PC-3 (cell line): ENCODE measurements at regions not wholly inside any gene's neighbourhood (a gene's known extent, or its start where the extent isn't known, plus 50 kb on each side); places are given as distances from the start of the nearest gene placed in this dataset.

Experiments
- CTCF ChIP-seq: fragments of 300-600 bp; sonication (generic); conservative IDR thresholded peaks from 2 replicates; pipeline ENCODE4 v1.5.1; 2017; ENCODE audit warnings: antibody characterized with exemption, low read depth, mild to moderate bottlenecking, low read length
- EZH2 ChIP-seq: fragments of 300-600 bp; sonication (generic); IDR thresholded peaks from one replicate; pipeline ENCODE4 v1.6.1; 2017; ENCODE audit warnings: antibody characterized with exemption, mild to moderate bottlenecking, low read length; ENCODE audit not compliant: unreplicated experiment

GRCh38 chr7:24227068-24227467 is 56.9 kb upstream of the NPY start:
- TF ChIP-seq CTCF = no peak
- TF ChIP-seq EZH2 = no peak
